RWPE2 (cell line): ENCODE measurements at regions not wholly inside any gene's neighbourhood (a gene's known extent, or its start where the extent isn't known, plus 50 kb on each side); places are given as distances from the start of the nearest gene placed in this dataset.

Source experiments
- ATAC-seq: fragments of 200-7000 bp; cut with Tn5 transposase; 3 replicates; pipeline ENCODE4 v1.9.1; 2021; ENCODE audit warnings: low read depth
- DNase-seq: peaks from one replicate; pipeline ENCODE4 v3.0.0-alpha.2; 2020; ENCODE audit warnings: low spot score
- H3K27ac ChIP-seq: fragments of 450-650 bp; 2 replicates; pipeline ENCODE4 v1.5.1; 2017; ENCODE audit warnings: mild to moderate bottlenecking; ENCODE audit not compliant: poor library complexity, severe bottlenecking
- H3K27me3 ChIP-seq: fragments of 250-450 bp; sonication (Bioruptor Pico); 2 replicates; pipeline ENCODE4 v1.5.1; 2021; ENCODE audit warnings: mild to moderate bottlenecking, moderate library complexity; ENCODE audit not compliant: insufficient read depth, poor library complexity, severe bottlenecking
- H3K36me3 ChIP-seq: fragments of 250-450 bp; sonication (Bioruptor Pico); 2 replicates; pipeline ENCODE4 v1.5.1; 2020; ENCODE audit warnings: low read depth, mild to moderate bottlenecking, moderate library complexity
- H3K4me1 ChIP-seq: fragments of 250-450 bp; sonication (Bioruptor Pico); 2 replicates; pipeline ENCODE4 v1.5.1; 2021; ENCODE audit warnings: mild to moderate bottlenecking, moderate library complexity; ENCODE audit not compliant: insufficient read depth, poor library complexity, severe bottlenecking
- H3K4me3 ChIP-seq: fragments of 250-450 bp; sonication (Bioruptor Pico); 2 replicates; pipeline ENCODE4 v1.5.1; 2021; ENCODE audit warnings: mild to moderate bottlenecking, moderate library complexity; ENCODE audit not compliant: severe bottlenecking
- H3K9me3 ChIP-seq: fragments of 250-450 bp; sonication (Bioruptor Pico); 2 replicates; pipeline ENCODE4 v1.5.1; 2021; ENCODE audit warnings: mild to moderate bottlenecking, moderate library complexity; ENCODE audit not compliant: severe bottlenecking
- TF ChIP-seq, protein P1 (sequence below): fragments of 450-650 bp; IDR thresholded peaks from one replicate; pipeline ENCODE4 v1.5.1; 2017; ENCODE audit warnings: mild to moderate bottlenecking, moderate library complexity; ENCODE audit not compliant: poor library complexity, severe bottlenecking

DNA sequence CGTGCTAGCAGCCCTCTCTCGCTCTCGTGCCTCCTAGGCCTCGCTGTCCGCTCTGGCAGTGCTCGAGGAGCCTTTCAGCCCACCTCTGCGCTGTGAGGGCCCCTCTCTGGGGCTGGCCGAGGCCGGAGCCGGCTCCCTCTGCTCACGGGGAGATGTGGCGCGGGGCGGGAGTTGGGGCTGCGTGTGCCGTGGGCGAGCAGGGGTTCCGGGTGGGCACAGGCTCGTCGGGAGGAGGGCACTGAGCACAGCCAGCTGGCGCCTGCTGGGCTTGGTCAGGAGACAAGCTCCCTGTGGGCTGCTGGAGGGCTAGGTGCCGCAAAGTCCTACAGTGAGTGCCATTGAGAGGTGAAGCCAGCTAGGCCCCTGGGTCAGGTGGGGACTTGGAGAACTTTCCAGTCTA, 994.5 kb downstream of the C4orf33 start:
- DNase-seq (no peak), ATAC-seq (no peak)
- Histone ChIP-seq H3K27ac (no peak overlapping the region), H3K27me3 (no peaks in the 10 kb centered on the region), H3K4me1 (no peaks in the 10 kb centered on the region), H3K36me3 (no peaks in the 10 kb centered on the region), H3K9me3 (no peaks in the 10 kb centered on the region), H3K4me3 (no peak overlapping the region)
- TF ChIP-seq, protein P1, sequence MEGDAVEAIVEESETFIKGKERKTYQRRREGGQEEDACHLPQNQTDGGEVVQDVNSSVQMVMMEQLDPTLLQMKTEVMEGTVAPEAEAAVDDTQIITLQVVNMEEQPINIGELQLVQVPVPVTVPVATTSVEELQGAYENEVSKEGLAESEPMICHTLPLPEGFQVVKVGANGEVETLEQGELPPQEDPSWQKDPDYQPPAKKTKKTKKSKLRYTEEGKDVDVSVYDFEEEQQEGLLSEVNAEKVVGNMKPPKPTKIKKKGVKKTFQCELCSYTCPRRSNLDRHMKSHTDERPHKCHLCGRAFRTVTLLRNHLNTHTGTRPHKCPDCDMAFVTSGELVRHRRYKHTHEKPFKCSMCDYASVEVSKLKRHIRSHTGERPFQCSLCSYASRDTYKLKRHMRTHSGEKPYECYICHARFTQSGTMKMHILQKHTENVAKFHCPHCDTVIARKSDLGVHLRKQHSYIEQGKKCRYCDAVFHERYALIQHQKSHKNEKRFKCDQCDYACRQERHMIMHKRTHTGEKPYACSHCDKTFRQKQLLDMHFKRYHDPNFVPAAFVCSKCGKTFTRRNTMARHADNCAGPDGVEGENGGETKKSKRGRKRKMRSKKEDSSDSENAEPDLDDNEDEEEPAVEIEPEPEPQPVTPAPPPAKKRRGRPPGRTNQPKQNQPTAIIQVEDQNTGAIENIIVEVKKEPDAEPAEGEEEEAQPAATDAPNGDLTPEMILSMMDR: no peak

DNA sequence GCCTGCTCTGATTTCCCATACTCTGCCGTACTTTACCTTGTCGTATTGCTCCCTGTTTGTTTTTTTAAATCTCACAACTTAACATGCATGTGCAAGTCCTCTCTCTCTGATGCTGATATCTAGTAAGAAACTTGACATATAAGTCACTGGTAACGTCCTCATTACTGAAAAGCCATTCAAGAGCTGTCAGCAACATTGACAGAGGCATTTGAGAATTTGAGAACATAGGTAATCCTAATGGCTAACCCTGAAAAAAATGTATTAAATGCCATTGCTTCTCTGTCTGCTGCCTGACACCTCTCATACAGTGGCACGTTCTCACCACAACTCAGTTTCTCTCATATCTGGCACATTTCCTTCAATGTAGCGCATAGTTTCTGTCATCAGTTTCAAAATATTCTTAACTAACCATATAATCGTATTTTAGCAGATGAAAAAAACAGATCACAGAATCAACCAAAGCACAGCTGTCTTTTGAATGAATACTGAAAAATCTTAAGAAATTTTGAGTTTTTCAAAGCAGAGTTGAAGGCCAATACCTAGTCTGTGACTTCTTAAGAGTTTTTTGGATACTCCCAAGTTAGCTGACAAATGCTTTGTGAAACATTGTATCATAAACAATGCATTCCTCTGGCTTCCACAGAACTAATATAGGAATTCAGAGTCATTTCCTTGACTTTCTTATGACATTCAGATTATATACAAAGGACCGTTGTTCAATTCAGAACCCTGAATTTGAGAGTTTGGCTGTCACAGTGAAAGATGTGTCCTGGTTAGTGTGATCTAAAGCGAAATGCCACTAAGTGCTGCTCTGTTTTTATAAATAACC, 996.4 kb downstream of the C4orf33 start:
- TF ChIP-seq, protein P1: no peak
- no peaks in the 10 kb centered on the region for H3K9me3 ChIP-seq
- no peak overlapping the region for H3K4me3 ChIP-seq
- no peak overlapping the region for H3K27ac ChIP-seq
- H3K4me1 ChIP-seq: no peaks in the 10 kb centered on the region
- DNase-seq (no peak), ATAC-seq (no peak)
- no peaks in the 10 kb centered on the region for H3K27me3 ChIP-seq
- no peaks in the 10 kb centered on the region for H3K36me3 ChIP-seq

DNA sequence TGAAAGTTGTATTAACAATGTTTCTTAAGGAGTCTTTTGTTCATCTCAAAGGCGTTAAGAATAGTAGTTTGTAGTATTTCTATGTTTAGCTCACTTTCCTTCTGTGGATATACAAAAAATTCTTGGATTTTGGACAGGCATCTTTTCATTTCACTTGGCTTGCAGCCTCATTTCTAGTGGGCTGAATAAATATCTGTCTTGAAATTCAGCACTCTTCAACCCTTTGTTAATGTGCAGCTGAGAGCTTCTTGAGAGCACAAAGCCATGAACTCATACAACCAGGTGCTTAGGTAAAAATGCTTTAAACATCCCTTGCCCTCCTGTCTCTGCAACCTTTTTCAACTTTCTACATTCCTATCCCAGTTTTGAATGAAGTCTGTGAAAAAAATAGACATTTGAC, 1003.2 kb downstream of the C4orf33 start:
- Histone ChIP-seq H3K9me3 (no peaks in the 10 kb centered on the region), H3K27me3 (no peaks in the 10 kb centered on the region), H3K4me1 (no peaks in the 10 kb centered on the region), H3K36me3 (no peaks in the 10 kb centered on the region), H3K4me3 (no peak overlapping the region), H3K27ac (no peak overlapping the region)
- DNase-seq (no peak), ATAC-seq (no peak)
- TF ChIP-seq, protein P1: no peak

DNA sequence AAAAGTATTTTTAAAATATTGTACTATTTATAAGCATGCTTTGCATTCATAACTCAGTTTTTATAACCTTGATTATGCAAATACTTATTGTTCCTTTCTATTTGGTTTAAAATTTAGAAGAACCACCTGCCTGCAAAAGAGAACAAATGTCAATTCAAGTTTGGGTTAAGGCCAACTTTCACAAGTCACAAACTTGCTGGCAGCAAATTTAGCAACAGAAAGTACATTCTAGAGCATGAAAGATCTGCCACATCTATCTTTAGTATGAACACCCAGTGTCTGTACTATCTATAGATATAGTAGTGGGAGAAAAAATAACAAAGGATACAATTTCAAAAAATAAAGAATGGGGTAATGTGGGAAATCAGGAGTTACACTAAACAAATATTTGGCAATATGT, 1014.2 kb downstream of the C4orf33 start:
- TF ChIP-seq, protein P1: no peak
- Histone ChIP-seq H3K4me3 (no peak overlapping the region), H3K4me1 (no peaks in the 10 kb centered on the region), H3K36me3 (no peaks in the 10 kb centered on the region), H3K9me3 (no peaks in the 10 kb centered on the region), H3K27me3 (no peaks in the 10 kb centered on the region), H3K27ac (no peak overlapping the region)
- DNase-seq: no peak
- no peak for ATAC-seq

DNA sequence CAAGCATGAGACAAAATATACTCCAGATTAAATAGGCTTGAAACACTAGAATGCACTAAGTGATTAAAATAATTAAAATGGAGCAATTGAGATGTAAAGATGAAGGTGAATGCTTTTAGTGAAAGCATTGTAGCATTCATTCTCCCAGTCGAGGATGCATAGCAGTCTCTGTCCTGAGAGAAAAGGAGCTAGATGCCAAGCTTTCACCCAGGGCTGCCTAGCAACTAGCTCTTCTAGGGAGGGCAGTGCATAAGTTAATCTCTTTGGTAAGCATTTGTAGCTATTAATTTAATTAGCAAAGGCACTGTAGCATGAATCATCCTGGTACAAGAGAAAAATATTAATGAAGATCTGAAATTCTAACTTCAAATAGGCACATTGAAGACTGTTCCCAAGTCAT, 1014.8 kb downstream of the C4orf33 start:
- Histone ChIP-seq H3K27ac (no peak overlapping the region), H3K4me1 (no peaks in the 10 kb centered on the region), H3K4me3 (no peak overlapping the region), H3K9me3 (no peaks in the 10 kb centered on the region), H3K27me3 (no peaks in the 10 kb centered on the region), H3K36me3 (no peaks in the 10 kb centered on the region)
- ATAC-seq (no peak), DNase-seq (no peak)
- TF ChIP-seq, protein P1: no peak
